GM18508 (cell line): ENCODE measurements at regions not wholly inside any gene's neighbourhood (a gene's known extent, or its start where the extent isn't known, plus 50 kb on each side); places are given as distances from the start of the nearest gene placed in this dataset.
"Not testable (repeated sequence)": the region's sequence is repeated elsewhere in the genome, so short reads cannot be mapped to it uniquely, and the experiment has no call there.

Experiments used
- ATAC-seq: cut with Tn5 transposase; IDR thresholded peaks from one replicate; pipeline ENCODE4 v1.9.1; 2021; ENCODE audit warnings: moderate number of reproducible peaks; ENCODE audit not compliant: insufficient read depth, unreplicated experiment

DNA sequence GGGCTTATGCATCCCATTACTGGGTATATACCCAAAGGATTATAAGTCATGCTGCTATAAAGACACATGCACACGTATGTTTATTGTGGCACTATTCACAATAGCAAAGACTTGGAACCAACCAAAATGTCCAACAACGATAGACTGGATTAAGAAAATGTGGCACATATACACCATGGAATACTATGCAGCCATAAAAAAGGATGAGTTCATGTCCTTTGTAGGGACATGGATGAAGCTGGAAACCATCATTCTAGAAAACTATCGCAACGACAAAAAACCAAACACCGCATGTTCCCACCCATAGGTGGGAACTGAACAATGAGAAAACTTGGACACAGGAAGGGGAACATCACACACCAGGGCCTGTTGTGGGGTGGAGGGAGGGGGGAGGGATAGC, 323.3 kb upstream of the FGF16 start:
- not testable (repeated sequence) for ATAC-seq

DNA sequence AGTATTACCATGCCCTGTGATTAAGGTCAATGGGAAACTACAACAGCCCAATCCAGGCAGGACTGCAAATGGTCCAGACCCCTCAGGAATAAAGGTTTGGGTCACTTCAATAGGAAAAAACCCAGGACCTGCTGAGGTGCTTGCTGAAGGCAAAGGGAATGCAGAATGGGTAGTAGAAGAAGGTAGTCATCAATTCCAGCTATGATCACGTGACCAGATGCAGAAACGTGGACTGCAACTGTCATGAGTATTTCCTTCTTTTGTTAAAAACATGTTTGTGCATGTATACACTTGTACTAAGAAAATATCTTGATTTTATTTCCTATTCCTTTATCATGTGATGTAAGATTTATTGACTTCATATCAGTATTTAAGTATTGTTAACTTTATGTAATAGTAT, 319.6 kb upstream of the FGF16 start:
- not testable (repeated sequence) for ATAC-seq

DNA sequence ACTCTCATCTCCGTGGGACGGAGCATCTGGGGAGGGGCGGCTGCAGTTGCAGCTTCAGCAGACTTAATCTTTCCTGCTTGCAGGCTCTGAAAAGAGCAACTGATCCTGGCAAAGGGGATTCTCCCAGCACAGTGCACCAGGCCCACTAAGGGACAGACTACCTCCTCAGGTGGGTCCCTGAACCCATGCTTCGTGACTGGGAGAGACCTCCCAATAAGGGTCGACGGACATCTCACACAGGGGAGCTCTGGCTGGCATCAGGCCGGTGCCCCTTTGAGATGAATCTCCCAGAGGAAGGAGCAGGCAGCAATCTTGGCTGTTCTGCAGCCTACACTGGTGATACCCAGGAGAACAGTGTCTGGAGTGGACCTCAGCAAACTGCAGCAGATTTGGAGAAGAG, 303.3 kb upstream of the FGF16 start:
- no peak for ATAC-seq

- ATAC-seq = no peak
Observed at GRCh38 chrX:77160301-77160700, 286.9 kb upstream of the FGF16 start.

DNA sequence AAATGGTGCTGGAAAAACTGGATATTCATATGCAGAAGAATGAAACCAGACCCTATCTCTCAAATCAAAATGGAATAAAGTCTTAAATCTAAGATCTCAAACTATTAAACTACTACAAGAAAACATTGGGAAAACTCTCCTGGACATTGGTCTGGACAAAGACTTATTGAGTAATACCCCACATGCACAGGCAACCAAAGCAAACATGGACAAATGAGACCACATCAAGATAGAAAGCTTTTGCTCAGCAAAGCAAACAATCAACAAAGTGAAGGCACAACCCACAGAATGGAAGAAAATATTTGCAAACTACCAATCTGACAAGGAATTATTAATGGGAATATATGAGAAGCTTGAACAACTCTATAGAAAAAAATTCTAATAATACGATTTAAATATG, 284.4 kb upstream of the FGF16 start:
- ATAC-seq = no peak

- no peak for ATAC-seq
Observed at GRCh38 chrX:77167993-77168392, 279.2 kb upstream of the FGF16 start.

GRCh38 chrX:77174680-77175519, 272.3 kb upstream of the FGF16 start:
- no peak for ATAC-seq

- ATAC-seq = no peak
Observed at GRCh38 chrX:77200663-77201062, 246.5 kb upstream of the FGF16 start.

DNA sequence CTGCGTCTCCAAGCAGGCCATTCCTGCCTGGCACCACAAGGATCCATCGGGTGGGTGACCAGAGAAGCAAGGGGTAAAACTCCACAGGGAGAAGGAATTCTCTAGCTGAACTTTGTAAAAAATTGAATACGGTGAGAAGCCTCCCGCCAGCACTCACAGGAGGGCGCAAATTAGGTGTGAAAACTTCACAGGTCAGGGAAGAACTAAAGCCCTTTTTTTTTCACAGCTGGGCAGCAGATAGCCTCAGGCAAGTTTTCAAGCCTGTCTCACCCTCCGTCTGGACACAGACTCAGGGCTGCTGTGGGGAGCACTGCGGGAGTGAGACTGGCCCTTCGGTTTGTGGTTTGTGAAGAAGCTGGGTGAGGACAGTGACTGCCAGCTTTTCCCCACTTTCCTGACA, 224.1 kb upstream of the FGF16 start:
- ATAC-seq = no peak

DNA sequence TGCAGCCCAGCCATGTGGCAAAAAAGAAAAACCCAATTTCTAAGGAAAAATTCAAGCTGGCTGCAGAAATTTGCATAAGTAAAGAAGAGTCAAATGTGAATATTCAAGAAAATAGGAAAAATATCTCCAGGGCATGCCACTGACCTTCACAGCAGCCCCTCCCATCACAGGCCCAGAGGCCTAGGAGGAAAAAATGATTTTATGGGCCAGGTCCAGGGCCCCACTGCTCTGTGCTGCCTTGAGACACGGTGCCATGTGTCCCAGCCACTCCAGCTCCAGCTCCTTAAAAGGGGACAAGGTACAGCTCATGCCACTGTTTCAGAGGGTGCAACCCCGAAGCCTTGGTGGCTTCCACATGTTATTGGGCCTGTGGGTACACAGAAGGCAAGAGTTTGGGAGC, 182.7 kb upstream of the FGF16 start:
- ATAC-seq = no peak

- ATAC-seq = no peak
Observed at GRCh38 chrX:77275392-77275791, 171.8 kb upstream of the FGF16 start.

- no peak for ATAC-seq
Observed at GRCh38 chrX:77276742-77277141, 170.4 kb upstream of the FGF16 start.

GRCh38 chrX:77277911-77278310, 169.3 kb upstream of the FGF16 start:
- ATAC-seq = no peak

GRCh38 chrX:77279373-77279772, 167.8 kb upstream of the FGF16 start:
- ATAC-seq = not testable (repeated sequence)

- no peak for ATAC-seq
Observed at GRCh38 chrX:77293331-77293995, 153.7 kb upstream of the FGF16 start.

GRCh38 chrX:77298296-77298695, 148.9 kb upstream of the FGF16 start:
- ATAC-seq = no peak

- ATAC-seq = no peak
Observed at GRCh38 chrX:77298790-77299189, 148.4 kb upstream of the FGF16 start.

DNA sequence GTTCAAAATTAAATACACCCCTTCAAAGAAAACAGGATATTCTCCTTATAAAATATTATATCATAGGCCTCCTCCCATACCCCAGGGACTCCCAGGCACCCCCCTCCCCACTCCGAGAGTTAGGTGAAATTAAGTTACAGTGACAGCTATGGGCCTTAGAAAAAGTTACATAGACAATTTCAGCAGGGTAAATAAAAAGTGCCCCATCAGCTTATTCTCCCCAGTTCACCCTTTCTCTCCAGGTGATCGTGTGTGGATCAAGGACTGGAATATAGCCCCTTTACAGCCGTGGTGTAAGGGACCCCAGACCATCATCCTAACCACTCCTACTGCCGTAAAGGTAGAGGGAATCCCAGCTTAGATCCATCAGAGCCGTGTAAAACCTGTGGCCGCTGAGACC, 147.6 kb upstream of the FGF16 start:
- ATAC-seq = no peak

GRCh38 chrX:77342004-77342403, 105.2 kb upstream of the FGF16 start:
- no peak for ATAC-seq

- no peak for ATAC-seq
Observed at GRCh38 chrX:77346859-77347258, 100.3 kb upstream of the FGF16 start.

DNA sequence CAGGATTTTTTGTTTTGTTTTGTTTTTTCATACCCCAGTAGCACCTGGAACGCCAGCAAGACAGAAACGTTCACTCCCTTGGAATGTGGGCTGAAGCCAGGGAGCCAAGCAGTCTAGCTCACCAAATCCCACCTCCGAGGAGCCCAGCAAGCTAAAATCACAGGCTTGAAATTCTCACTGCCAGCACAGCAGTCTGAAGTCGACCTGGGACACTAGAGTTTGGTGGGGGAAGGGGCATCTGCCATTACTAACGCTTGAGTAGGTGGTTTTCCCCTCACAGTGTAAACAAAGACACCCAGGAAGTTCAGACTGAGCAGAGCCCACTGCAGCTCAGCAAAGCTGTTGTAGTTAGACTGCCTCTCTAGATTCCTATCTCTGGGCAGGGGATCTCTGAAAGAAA, 99.6 kb upstream of the FGF16 start:
- ATAC-seq = no peak

GRCh38 chrX:77389891-77390290, 57.3 kb upstream of the FGF16 start:
- no peak for ATAC-seq
